ENCODE measurements at regions not wholly inside any gene's neighbourhood (a gene's known extent, or its start where the extent isn't known, plus 50 kb on each side); places are given as distances from the start of the nearest gene placed in this dataset.

DNA sequence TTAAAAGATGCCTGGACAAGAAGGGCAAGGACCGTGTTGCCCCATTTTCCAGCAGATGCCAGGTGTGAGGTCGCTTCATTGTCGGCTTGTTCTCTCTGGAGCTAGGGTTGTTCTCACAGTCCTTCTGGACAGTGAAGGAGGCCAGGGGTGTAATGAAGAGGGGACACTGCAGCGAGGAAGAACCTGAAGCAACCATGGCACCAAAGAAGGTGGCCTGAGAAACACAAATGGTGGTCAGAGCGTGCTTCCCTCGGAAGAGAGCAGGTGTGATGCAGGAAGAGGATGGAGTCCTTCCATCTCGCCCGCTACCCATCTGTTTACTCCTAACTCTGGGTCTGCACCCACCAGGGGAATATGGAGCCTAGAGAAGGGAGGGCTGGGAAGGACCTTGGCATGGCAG is 50.3 kb upstream of the TWIST2 start:
- TF ChIP-seq, protein P1, sequence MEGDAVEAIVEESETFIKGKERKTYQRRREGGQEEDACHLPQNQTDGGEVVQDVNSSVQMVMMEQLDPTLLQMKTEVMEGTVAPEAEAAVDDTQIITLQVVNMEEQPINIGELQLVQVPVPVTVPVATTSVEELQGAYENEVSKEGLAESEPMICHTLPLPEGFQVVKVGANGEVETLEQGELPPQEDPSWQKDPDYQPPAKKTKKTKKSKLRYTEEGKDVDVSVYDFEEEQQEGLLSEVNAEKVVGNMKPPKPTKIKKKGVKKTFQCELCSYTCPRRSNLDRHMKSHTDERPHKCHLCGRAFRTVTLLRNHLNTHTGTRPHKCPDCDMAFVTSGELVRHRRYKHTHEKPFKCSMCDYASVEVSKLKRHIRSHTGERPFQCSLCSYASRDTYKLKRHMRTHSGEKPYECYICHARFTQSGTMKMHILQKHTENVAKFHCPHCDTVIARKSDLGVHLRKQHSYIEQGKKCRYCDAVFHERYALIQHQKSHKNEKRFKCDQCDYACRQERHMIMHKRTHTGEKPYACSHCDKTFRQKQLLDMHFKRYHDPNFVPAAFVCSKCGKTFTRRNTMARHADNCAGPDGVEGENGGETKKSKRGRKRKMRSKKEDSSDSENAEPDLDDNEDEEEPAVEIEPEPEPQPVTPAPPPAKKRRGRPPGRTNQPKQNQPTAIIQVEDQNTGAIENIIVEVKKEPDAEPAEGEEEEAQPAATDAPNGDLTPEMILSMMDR (IDR thresholded peaks at IDR 0.05) = no peak
- Mint-ChIP-seq H3K27me3 (ENCODE audit: low read depth) (peaks cover 36% of the 10 kb centered on the region), H3K4me1 (ENCODE audit: low read depth) (no peaks in the 10 kb centered on the region), H3K9me3 (ENCODE audit: low read depth) (no peaks in the 10 kb centered on the region), H3K4me3 (ENCODE audit: unreplicated experiment) (no peak overlapping the region), H3K36me3 (ENCODE audit: low read depth) (no peaks in the 10 kb centered on the region), H3K27ac (ENCODE audit: unreplicated experiment) (no peak overlapping the region)
- no peak for DNase-seq (ENCODE audit: low spot score)
